Keratinocyte (primary cell): ENCODE measurements at regions not wholly inside any gene's neighbourhood (a gene's known extent, or its start where the extent isn't known, plus 50 kb on each side); places are given as distances from the start of the nearest gene placed in this dataset.

Experiments used
- DNase-seq: peaks from one replicate; pipeline ENCODE4 v3.0.0-alpha.2; 2011; ENCODE audit warnings: low read depth, missing footprints, low spot score
- FAIRE-seq: peaks from 2 replicates; lab custom pipeline; 2011; peaks lifted over from hg19 to GRCh38; lab: Jason Lieb, UNC
- H2AFZ ChIP-seq: 2 replicates; pipeline ENCODE4 v1.6.0; 2012; ENCODE audit warnings: low read length, control low read depth, inconsistent platforms; ENCODE audit not compliant: control insufficient read depth
- H3K27ac ChIP-seq: 2 replicates; pipeline ENCODE4 v1.5.1; 2011; ENCODE audit warnings: low read length; ENCODE audit not compliant: control insufficient read depth, insufficient read depth
- H3K27me3 ChIP-seq: 3 replicates; pipeline ENCODE4 v1.6.0; 2011; ENCODE audit warnings: low read length; ENCODE audit not compliant: control insufficient read depth, insufficient read depth; ENCODE audit errors: extremely low read depth
- H3K36me3 ChIP-seq, 2 experiments: 2 replicates in 1 of 2; 3 replicates in 1 of 2; pipeline ENCODE4 v1.5.1; 2011; ENCODE audit warnings: low read length in 2 of 2, mild to moderate bottlenecking in 1 of 2; ENCODE audit not compliant: control insufficient read depth in 2 of 2, insufficient read depth in 2 of 2; ENCODE audit errors: extremely low read depth in 1 of 2
- H3K4me1 ChIP-seq: 3 replicates; pipeline ENCODE4 v1.5.1; 2011; ENCODE audit warnings: low read length; ENCODE audit not compliant: control insufficient read depth, insufficient read depth; ENCODE audit errors: extremely low read depth
- H3K4me2 ChIP-seq: 3 replicates; pipeline ENCODE4 v1.6.0; 2011; ENCODE audit warnings: low read depth, low read length; ENCODE audit not compliant: control insufficient read depth, insufficient read depth; ENCODE audit errors: extremely low read depth
- H3K4me3 ChIP-seq, 3 experiments: fragments of 200-600 bp in 1 of 3; sonication (generic) in 1 of 3; 2 replicates in 2 of 3; 3 replicates in 1 of 3; pipeline ENCODE4 v1.5.1; 2011 to 2016; ENCODE audit warnings: low read length in 3 of 3, mild to moderate bottlenecking in 3 of 3, control low read depth in 2 of 3, inconsistent platforms in 1 of 3, low read depth in 1 of 3, mixed read lengths in 1 of 3, mixed run types in 1 of 3, moderate library complexity in 1 of 3; ENCODE audit not compliant: control insufficient read depth in 2 of 3, insufficient read depth in 2 of 3; ENCODE audit errors: extremely low read depth in 1 of 3
- H3K79me2 ChIP-seq: 2 replicates; pipeline ENCODE4 v1.6.0; 2012; ENCODE audit warnings: low read length; ENCODE audit not compliant: control insufficient read depth, insufficient read depth
- H3K9ac ChIP-seq: 3 replicates; pipeline ENCODE4 v1.6.0; 2011; ENCODE audit warnings: low read length; ENCODE audit not compliant: control insufficient read depth, insufficient read depth; ENCODE audit errors: extremely low read depth
- H3K9me1 ChIP-seq: 3 replicates; pipeline ENCODE4 v1.6.0; 2011; ENCODE audit warnings: low read length; ENCODE audit not compliant: control insufficient read depth, insufficient read depth; ENCODE audit errors: extremely low read depth
- H3K9me3 ChIP-seq: 2 replicates; pipeline ENCODE4 v1.5.1; 2012; ENCODE audit warnings: low read depth, low read length; ENCODE audit not compliant: control insufficient read depth
- H4K20me1 ChIP-seq: 3 replicates; pipeline ENCODE4 v1.6.0; 2011; ENCODE audit warnings: low read length; ENCODE audit not compliant: control insufficient read depth, insufficient read depth; ENCODE audit errors: extremely low read depth
- EZH2 ChIP-seq: IDR thresholded peaks from one replicate; pipeline ENCODE4 v1.6.1; 2012; ENCODE audit warnings: inconsistent platforms, mild to moderate bottlenecking, low read length, moderate library complexity
- dilution Hi-C: fragments of 300-500 bp; cut with MboI; formaldehyde crosslinking; loops from one replicate; pipeline ENCODE4 v1.7.0; 2020; ENCODE audit warnings: low sequenced_read_pairs; ENCODE audit not compliant: extremely low pct_ligation_motif_present
- TF ChIP-seq, protein P1 (sequence below), 3 experiments: IDR thresholded peaks in 1 of 3; conservative IDR thresholded peaks in 1 of 3; optimal IDR thresholded peaks in 1 of 3; 2 replicates in 2 of 3; 3 replicates in 1 of 3; pipeline versions ENCODE3 to v1.5.1; 2011; ENCODE audit warnings: low read length in 3 of 3, mild to moderate bottlenecking in 3 of 3, moderate library complexity in 2 of 3, control low read depth in 1 of 3, inconsistent platforms in 1 of 3; ENCODE audit not compliant: insufficient read depth in 2 of 3; ENCODE audit errors: extremely low read depth in 1 of 3

DNA sequence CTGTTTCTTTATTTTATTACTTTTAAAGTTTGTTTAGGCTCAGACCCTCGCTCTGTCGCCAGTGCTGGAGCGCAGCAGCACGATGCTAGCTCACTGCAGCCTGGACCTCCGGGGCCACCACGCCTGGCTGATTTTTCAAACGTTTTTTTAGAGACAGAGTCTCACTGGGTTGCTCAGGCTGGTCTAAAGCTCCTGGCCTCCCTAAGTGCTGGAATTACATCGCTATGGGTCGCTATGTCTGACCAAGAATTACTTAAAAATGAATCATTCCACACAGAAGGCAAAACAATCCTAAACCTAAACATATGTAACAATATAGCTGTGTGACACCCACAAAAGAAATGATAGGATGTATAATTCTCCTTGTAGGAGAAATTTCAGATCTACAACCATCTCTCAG is 86.9 kb upstream of the SIMC1 start:
- no peak overlapping the region for H2AFZ ChIP-seq
- H3K9me3 ChIP-seq: no peaks in the 10 kb centered on the region
- no peaks in the 10 kb centered on the region for H3K79me2 ChIP-seq
- DNase-seq (no peak), FAIRE-seq (no peak)
- dilution Hi-C loops: no loop called here
- no peaks in the 10 kb centered on the region for H3K27me3 ChIP-seq
- TF ChIP-seq, protein P1, sequence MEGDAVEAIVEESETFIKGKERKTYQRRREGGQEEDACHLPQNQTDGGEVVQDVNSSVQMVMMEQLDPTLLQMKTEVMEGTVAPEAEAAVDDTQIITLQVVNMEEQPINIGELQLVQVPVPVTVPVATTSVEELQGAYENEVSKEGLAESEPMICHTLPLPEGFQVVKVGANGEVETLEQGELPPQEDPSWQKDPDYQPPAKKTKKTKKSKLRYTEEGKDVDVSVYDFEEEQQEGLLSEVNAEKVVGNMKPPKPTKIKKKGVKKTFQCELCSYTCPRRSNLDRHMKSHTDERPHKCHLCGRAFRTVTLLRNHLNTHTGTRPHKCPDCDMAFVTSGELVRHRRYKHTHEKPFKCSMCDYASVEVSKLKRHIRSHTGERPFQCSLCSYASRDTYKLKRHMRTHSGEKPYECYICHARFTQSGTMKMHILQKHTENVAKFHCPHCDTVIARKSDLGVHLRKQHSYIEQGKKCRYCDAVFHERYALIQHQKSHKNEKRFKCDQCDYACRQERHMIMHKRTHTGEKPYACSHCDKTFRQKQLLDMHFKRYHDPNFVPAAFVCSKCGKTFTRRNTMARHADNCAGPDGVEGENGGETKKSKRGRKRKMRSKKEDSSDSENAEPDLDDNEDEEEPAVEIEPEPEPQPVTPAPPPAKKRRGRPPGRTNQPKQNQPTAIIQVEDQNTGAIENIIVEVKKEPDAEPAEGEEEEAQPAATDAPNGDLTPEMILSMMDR (optimal IDR thresholded peaks at IDR 0.05 in 1 of 3, IDR thresholded peaks at IDR 0.05 in 1 of 3, conservative IDR thresholded peaks at IDR 0.05 in 1 of 3; ENCODE audit: extremely low read depth in 1 of 3, insufficient read depth in 2 of 3, low read length in 3 of 3): no peak
- TF ChIP-seq EZH2: no peak
- H3K4me1 ChIP-seq: peaks cover 6% of the 10 kb centered on the region
- no peaks in the 10 kb centered on the region for H3K9me1 ChIP-seq
- no peaks in the 10 kb centered on the region for H3K36me3 ChIP-seq
- no peak overlapping the region for H3K4me2 ChIP-seq
- no peak overlapping the region for H3K27ac ChIP-seq
- no peak overlapping the region for H3K9ac ChIP-seq
- H4K20me1 ChIP-seq: no peaks in the 10 kb centered on the region
- no peak overlapping the region for H3K4me3 ChIP-seq

GRCh38 chr5:176152191-176152929 is 85.9 kb upstream of the SIMC1 start:
- Histone ChIP-seq H3K9me1 (no peaks in the 10 kb centered on the region), H3K9ac (no peak overlapping the region), H3K4me3 (no peak overlapping the region), H3K9me3 (no peaks in the 10 kb centered on the region), H2AFZ (no peak overlapping the region), H3K27me3 (no peaks in the 10 kb centered on the region), H3K27ac (no peak overlapping the region), H3K4me2 (no peak overlapping the region), H3K79me2 (no peaks in the 10 kb centered on the region), H3K4me1 (peaks cover 11% of the 10 kb centered on the region), H3K36me3 (no peaks in the 10 kb centered on the region), H4K20me1 (no peaks in the 10 kb centered on the region)
- DNase-seq: no peak
- FAIRE-seq: no peak
- dilution Hi-C loops: no loop called here
- TF ChIP-seq, protein P1 (optimal IDR thresholded peaks at IDR 0.05 in 1 of 3, IDR thresholded peaks at IDR 0.05 in 1 of 3, conservative IDR thresholded peaks at IDR 0.05 in 1 of 3; ENCODE audit: extremely low read depth in 1 of 3, insufficient read depth in 2 of 3, low read length in 3 of 3): no peak
- TF ChIP-seq EZH2: no peak
